GM10266 (cell line): ENCODE measurements at regions not wholly inside any gene's neighbourhood (a gene's known extent, or its start where the extent isn't known, plus 50 kb on each side); places are given as distances from the start of the nearest gene placed in this dataset.

Experiments
- DNase-seq: peaks from one replicate; pipeline ENCODE4 v3.0.0; 2012; ENCODE audit errors: extremely low spot score
- TF ChIP-seq, protein P1 (sequence below): IDR thresholded peaks from 2 replicates; pipeline ENCODE4 v1.5.1; 2012; ENCODE audit warnings: mild to moderate bottlenecking, low read depth; ENCODE audit not compliant: control insufficient read depth, insufficient read depth; ENCODE audit errors: missing control alignments

DNA sequence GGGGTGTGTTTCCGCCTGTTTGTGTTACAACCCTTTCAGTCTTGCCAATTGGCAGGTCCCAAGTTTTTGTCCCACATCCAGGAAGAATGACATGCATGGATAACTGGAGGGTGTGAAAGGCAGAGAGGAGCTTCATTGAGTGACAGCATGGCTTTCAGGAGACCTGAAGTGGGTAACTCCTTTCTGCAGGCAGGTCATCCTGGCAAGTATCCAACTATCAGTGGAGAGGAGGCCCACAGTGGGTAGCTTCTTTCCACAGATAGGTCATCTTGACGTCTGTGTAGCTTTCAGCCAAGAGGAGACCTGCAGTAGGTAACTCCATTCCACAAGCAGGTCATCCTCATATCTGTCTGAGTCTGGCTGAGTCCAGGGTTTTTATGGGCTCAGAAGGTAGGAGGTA is 1268.8 kb upstream of the CNTN5 start:
- TF ChIP-seq, protein P1, sequence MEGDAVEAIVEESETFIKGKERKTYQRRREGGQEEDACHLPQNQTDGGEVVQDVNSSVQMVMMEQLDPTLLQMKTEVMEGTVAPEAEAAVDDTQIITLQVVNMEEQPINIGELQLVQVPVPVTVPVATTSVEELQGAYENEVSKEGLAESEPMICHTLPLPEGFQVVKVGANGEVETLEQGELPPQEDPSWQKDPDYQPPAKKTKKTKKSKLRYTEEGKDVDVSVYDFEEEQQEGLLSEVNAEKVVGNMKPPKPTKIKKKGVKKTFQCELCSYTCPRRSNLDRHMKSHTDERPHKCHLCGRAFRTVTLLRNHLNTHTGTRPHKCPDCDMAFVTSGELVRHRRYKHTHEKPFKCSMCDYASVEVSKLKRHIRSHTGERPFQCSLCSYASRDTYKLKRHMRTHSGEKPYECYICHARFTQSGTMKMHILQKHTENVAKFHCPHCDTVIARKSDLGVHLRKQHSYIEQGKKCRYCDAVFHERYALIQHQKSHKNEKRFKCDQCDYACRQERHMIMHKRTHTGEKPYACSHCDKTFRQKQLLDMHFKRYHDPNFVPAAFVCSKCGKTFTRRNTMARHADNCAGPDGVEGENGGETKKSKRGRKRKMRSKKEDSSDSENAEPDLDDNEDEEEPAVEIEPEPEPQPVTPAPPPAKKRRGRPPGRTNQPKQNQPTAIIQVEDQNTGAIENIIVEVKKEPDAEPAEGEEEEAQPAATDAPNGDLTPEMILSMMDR, result no peak
- no peak for DNase-seq

DNA sequence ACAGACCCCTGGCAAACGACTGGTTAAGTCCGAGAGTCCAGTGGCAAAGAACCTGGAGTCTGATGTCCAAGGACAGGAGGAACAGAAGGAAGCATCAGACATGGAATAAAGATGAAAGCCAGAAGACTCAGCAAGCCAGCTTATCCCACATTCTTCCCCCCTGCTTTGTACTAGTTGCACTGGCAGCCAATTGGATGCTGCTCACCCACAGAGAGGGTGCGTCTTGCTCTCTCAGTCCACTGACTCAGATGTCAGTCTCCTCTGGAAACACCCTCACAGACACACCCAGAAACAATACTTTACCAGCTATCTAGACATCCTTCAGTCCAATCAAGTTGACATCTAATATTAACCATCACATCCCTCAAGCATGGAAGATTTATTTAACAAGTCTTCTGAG is 1265.8 kb upstream of the CNTN5 start:
- DNase-seq, result no peak
- TF ChIP-seq, protein P1, result no peak

DNA sequence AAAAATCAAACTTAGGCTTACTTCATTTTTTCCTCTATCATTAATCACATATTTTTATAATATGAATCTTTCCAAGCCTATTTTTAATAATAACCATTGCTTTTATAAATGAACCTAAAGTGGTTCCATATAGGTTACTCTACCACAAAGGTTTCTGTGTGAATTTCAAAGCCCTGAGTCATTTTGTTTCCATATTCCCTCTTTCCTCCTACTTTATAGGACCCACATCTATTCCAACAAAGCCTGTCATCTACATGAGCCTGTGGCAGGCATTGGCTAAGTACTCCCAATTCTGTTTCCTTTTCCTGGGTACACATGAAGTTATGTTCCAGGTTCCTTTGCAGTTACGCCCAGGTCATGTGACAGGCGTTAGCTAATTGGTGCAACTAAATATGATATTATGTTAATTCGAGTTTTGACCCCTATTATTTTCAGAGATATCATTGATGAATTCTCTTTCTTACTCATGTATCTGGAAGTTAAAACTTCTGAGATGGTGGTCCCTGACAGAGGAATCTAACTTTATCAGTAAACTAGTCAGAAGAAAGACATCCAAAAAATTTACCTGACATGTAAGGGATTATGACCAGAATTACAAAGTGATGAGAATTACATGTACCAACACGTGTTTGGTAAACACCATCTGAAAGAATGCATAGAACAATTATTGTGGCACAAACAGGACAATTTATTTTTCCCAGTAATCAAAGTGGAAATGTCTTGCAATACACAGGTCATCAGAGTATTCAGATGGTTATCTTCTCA is 1264.0 kb upstream of the CNTN5 start:
- no peak for DNase-seq
- TF ChIP-seq, protein P1, result no peak

DNA sequence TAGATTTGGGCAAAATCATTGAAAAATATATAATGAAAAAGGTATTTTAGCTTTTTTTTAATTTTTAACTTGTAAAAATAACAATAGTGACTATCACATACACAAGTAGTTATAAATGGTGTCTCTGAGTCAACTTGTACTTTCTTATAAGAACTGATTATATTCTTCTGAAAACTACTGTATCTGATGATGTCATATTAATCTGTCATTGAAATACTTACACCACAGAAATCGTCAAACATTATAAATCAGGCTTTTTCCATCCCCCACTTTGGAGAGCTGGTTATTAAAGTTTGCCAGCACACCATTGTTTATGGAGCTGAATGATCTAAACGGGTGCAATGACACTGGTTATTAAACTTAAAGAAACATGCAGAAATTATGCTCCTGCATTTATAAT is 1259.6 kb upstream of the CNTN5 start:
- TF ChIP-seq, protein P1, result no peak
- DNase-seq, result no peak

DNA sequence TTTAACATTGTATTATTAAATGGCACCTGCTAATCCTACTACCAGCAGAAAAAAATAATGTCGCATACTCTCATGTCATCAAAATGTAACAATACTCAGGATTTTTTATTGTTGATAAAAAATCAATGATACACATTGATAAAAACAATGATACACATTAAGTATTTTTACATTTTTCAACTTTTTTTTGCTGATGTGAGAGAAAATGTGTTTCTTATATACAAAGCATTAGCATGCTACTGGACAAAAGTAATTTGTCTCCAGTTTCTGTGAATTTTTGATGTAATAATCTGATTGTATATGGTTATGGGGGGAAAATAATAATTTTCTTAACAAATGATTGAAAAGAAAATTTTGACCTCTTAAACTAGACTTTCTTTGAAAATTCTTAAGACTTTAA is 1256.6 kb upstream of the CNTN5 start:
- no peak for DNase-seq
- TF ChIP-seq, protein P1, result no peak

DNA sequence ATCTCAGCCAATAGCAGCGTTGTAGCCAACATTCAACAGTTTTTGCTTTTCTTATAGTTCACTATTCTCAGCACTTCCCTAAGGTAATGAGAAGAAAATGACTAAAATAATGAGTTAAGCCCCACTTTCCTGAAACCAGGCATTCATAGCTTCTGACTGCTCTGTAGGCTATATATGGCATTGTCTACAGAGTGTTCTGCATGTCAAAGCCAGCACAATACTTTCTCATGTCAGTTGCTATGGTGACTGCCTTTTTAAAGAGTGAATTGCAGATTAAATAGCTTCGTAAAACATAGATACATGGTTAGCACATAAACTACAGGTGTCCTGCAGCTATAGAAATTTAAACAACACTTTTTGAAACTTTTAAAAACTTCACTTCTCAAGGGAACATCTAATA is 1256.1 kb upstream of the CNTN5 start:
- DNase-seq, result no peak
- TF ChIP-seq, protein P1, result no peak

DNA sequence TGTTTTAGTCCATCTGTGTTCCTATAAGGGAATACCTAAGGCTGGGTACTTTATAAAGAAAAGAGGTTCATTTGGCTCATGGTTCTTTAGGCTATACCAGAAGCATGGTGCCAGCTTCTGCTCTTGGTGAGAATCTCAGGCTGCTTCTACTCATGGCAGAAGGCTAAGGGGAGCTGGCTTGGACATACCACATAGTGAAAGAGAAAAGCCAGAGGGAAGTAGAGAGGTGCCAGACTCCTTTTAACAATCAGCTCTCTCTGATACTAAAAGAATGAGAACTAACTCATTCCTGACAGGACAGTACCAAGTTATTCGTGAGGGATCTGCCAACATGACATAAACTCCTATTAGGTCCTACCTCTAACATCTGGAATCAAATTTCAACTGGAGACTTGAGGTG is 1250.2 kb upstream of the CNTN5 start:
- DNase-seq, result no peak
- TF ChIP-seq, protein P1, result no peak
